Epithelial cell of esophagus (primary cell): ENCODE measurements at regions not wholly inside any gene's neighbourhood (a gene's known extent, or its start where the extent isn't known, plus 50 kb on each side); places are given as distances from the start of the nearest gene placed in this dataset.

Source experiments
- DNase-seq: peaks from one replicate; pipeline ENCODE4 v3.0.0; 2010; ENCODE audit warnings: low read depth
- H3K4me3 ChIP-seq: 2 replicates; pipeline ENCODE4 v1.5.1; 2011; ENCODE audit warnings: mild to moderate bottlenecking, low read length, control low read depth
- CTCF ChIP-seq: IDR thresholded peaks from 2 replicates; pipeline ENCODE4 v1.5.1; 2011; ENCODE audit warnings: low read depth, mild to moderate bottlenecking, low read length, control low read depth, inconsistent platforms; ENCODE audit not compliant: insufficient read depth; ENCODE audit errors: missing control alignments

- no peak for TF ChIP-seq CTCF
- no peak for DNase-seq
These were observed 124.8 kb downstream of the SST start for GRCh38 chr3:187545366-187545765.

GRCh38 chr3:187544326-187544725 lies 125.9 kb downstream of the SST start:
- TF ChIP-seq CTCF = no peak
- no peak for DNase-seq
- no peak overlapping the region for H3K4me3 ChIP-seq

More at GRCh38 chr3:187545366-187545765, 124.8 kb downstream of the SST start:
- no peak overlapping the region for H3K4me3 ChIP-seq

- H3K4me3 ChIP-seq = no peak overlapping the region
- no peak for DNase-seq
- no peak for TF ChIP-seq CTCF
These were observed 129.3 kb downstream of the SST start for GRCh38 chr3:187540847-187541246.

GRCh38 chr3:187536185-187536584 lies 134.0 kb downstream of the SST start:
- TF ChIP-seq CTCF = no peak
- no peak for DNase-seq
- no peak overlapping the region for H3K4me3 ChIP-seq

- no peak overlapping the region for H3K4me3 ChIP-seq
- DNase-seq = no peak
- TF ChIP-seq CTCF = no peak
These were observed 136.4 kb downstream of the SST start for GRCh38 chr3:187533797-187534196.

- no peak for DNase-seq
- TF ChIP-seq CTCF = no peak
- no peak overlapping the region for H3K4me3 ChIP-seq
These were observed 138.4 kb downstream of the SST start for GRCh38 chr3:187531831-187532230.

GRCh38 chr3:187522890-187523289 lies 147.3 kb downstream of the SST start:
- no peak for DNase-seq
- H3K4me3 ChIP-seq = no peak overlapping the region
- no peak for TF ChIP-seq CTCF
